Keratinocyte (primary cell): ENCODE measurements at regions not wholly inside any gene's neighbourhood (a gene's known extent, or its start where the extent isn't known, plus 50 kb on each side); places are given as distances from the start of the nearest gene placed in this dataset.

Source experiments
- EZH2 ChIP-seq: IDR thresholded peaks from one replicate; pipeline ENCODE4 v1.6.1; 2012; ENCODE audit warnings: inconsistent platforms, mild to moderate bottlenecking, low read length, moderate library complexity
- TF ChIP-seq, protein P1 (sequence below), 3 experiments: IDR thresholded peaks in 1 of 3; conservative IDR thresholded peaks in 1 of 3; optimal IDR thresholded peaks in 1 of 3; 2 replicates in 2 of 3; 3 replicates in 1 of 3; pipeline versions ENCODE3 to v1.5.1; 2011; ENCODE audit warnings: low read length in 3 of 3, mild to moderate bottlenecking in 3 of 3, moderate library complexity in 2 of 3, control low read depth in 1 of 3, inconsistent platforms in 1 of 3; ENCODE audit not compliant: insufficient read depth in 2 of 3; ENCODE audit errors: extremely low read depth in 1 of 3

DNA sequence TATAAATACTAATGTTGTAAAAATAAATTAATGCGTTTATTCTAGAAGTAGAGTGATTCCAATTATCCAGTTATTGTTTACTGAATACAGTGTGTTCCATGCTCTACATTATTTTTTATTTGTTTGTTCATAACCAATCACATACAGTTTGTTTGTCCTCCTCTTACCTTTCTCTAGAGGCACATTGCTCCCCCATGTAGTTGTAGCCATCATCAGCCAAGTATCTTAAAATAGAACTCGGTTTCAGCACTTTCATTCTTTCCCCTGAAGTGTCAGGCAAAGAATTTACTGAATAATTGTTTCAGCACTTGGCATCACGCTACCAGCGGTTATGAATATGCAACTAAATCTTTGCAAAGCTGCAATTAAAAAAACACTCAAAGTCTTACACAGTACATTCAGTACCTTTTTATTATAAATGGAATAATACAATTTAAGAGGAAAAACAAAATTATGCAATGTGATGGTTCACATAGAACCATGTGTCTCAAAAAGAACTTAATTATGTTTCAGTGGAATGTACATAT, 448.6 kb upstream of the ATP10A start:
- TF ChIP-seq, protein P1, sequence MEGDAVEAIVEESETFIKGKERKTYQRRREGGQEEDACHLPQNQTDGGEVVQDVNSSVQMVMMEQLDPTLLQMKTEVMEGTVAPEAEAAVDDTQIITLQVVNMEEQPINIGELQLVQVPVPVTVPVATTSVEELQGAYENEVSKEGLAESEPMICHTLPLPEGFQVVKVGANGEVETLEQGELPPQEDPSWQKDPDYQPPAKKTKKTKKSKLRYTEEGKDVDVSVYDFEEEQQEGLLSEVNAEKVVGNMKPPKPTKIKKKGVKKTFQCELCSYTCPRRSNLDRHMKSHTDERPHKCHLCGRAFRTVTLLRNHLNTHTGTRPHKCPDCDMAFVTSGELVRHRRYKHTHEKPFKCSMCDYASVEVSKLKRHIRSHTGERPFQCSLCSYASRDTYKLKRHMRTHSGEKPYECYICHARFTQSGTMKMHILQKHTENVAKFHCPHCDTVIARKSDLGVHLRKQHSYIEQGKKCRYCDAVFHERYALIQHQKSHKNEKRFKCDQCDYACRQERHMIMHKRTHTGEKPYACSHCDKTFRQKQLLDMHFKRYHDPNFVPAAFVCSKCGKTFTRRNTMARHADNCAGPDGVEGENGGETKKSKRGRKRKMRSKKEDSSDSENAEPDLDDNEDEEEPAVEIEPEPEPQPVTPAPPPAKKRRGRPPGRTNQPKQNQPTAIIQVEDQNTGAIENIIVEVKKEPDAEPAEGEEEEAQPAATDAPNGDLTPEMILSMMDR (optimal IDR thresholded peaks at IDR 0.05 in 1 of 3, IDR thresholded peaks at IDR 0.05 in 1 of 3, conservative IDR thresholded peaks at IDR 0.05 in 1 of 3; ENCODE audit: extremely low read depth in 1 of 3, insufficient read depth in 2 of 3, low read length in 3 of 3), result no peak
- TF ChIP-seq EZH2, result no peak
